Panc1 (cell line): ENCODE measurements at regions not wholly inside any gene's neighbourhood (a gene's known extent, or its start where the extent isn't known, plus 50 kb on each side); places are given as distances from the start of the nearest gene placed in this dataset.

Experiments
- ATAC-seq: fragments of 200-7000 bp; cut with Tn5 transposase; 2 replicates; pipeline ENCODE4 v1.9.1; 2020; ENCODE audit warnings: mild to moderate bottlenecking, moderate library complexity
- BruUV-seq: library from RNA; stranded (reverse); fragments of 400-500 nt; replicated peaks from 2 replicates; lab custom pipeline; 2021; lab: Mats Ljungman, UMichigan
- CTCF ChIA-PET: fragments of 300-600 bp; sonication (Branson Sonifier 250); formaldehyde crosslinking; loops from one replicate; lab custom pipeline; 2022; ENCODE audit warnings: antibody characterized with exemption; lab: Charles Lee
- POLR2A ChIA-PET: fragments of 300-600 bp; sonication (Branson Sonifier 250); formaldehyde crosslinking; loops from one replicate; lab custom pipeline; 2022; ENCODE audit warnings: antibody characterized with exemption; lab: Charles Lee
- DNase-seq: peaks from one replicate; pipeline ENCODE4 v3.0.0-alpha.2; 2010; ENCODE audit warnings: low read depth, low spot score
- H3K27ac ChIP-seq: 2 replicates; pipeline ENCODE4 v1.5.1; 2011; ENCODE audit warnings: mild to moderate bottlenecking, low read length, inconsistent platforms
- H3K27me3 ChIP-seq: fragments of 200-500 bp; sonication (Bioruptor generic); 2 replicates; pipeline ENCODE4 v1.6.0; 2014; ENCODE audit warnings: low read length, inconsistent platforms; ENCODE audit not compliant: control insufficient read depth, insufficient read depth
- H3K36me3 ChIP-seq: fragments of 200-500 bp; sonication (Bioruptor generic); 2 replicates; pipeline ENCODE4 v1.5.1; 2014; ENCODE audit warnings: inconsistent platforms, mild to moderate bottlenecking, low read length, moderate library complexity; ENCODE audit not compliant: control insufficient read depth, insufficient read depth
- H3K4me1 ChIP-seq: 2 replicates; pipeline ENCODE4 v1.5.1; 2011; ENCODE audit warnings: inconsistent platforms, mild to moderate bottlenecking, low read length, moderate library complexity; ENCODE audit not compliant: control insufficient read depth, insufficient read depth
- H3K4me3 ChIP-seq, 2 experiments: 2 replicates each; pipeline ENCODE4 v1.5.1; 2011 to 2012; ENCODE audit warnings: low read depth in 2 of 2, low read length in 2 of 2, mild to moderate bottlenecking in 2 of 2, inconsistent platforms in 1 of 2, moderate library complexity in 1 of 2
- H3K9me3 ChIP-seq: fragments of 200-500 bp; sonication (Bioruptor generic); 2 replicates; pipeline ENCODE4 v1.5.1; 2014; ENCODE audit warnings: low read depth, mild to moderate bottlenecking, inconsistent platforms, low read length, moderate library complexity; ENCODE audit not compliant: control insufficient read depth, insufficient read depth
- POLR2AphosphoS5 ChIP-seq: IDR thresholded peaks from 2 replicates; pipeline ENCODE4 v1.6.1; 2012; ENCODE audit warnings: mild to moderate bottlenecking, low read depth, low read length, moderate library complexity
- REST ChIP-seq, 2 experiments: IDR thresholded peaks; 2 replicates each; pipeline ENCODE4 v1.6.1; 2011 to 2012; ENCODE audit warnings: low read depth in 2 of 2, control low read depth in 1 of 2, low read length in 1 of 2, mild to moderate bottlenecking in 1 of 2, moderate library complexity in 1 of 2; ENCODE audit not compliant: insufficient read depth in 1 of 2
- SIN3A ChIP-seq: IDR thresholded peaks from 2 replicates; pipeline ENCODE4 v1.6.1; 2012; ENCODE audit warnings: low read depth, mild to moderate bottlenecking, low read length, moderate library complexity, borderline replicate concordance; ENCODE audit not compliant: insufficient read depth
- TCF7L2 ChIP-seq: IDR thresholded peaks from 2 replicates; pipeline ENCODE4 v1.6.1; 2011; ENCODE audit warnings: mild to moderate bottlenecking, low read depth, low read length, inconsistent platforms
- in situ Hi-C: cut with HindIII; loops from 2 replicates; pipeline ENCODE4 v1.10.0; 2016; ENCODE audit warnings: low sequenced_read_pairs, low pct_unique_long_range_greater_than_20kb
- intact Hi-C: fragments of 100-400 bp; cut with micrococcal nuclease; formaldehyde crosslinking; loops from one replicate; pipeline ENCODE4 v1.10.0; 2022; ENCODE audit not compliant: unreplicated experiment
- TF ChIP-seq, protein P1 (sequence below): fragments of 450-650 bp; IDR thresholded peaks from 2 replicates; pipeline ENCODE4 v1.5.1; 2017; ENCODE audit warnings: mild to moderate bottlenecking

- no TSS peak for BruUV-seq
- Histone ChIP-seq H3K9me3 (0 out of 2 replicates have a peak, but pooled peaks cover 6% of the 10 kb centered on the region), H3K27me3 (no peaks in the 10 kb centered on the region), H3K4me3 (no peak overlapping the region), H3K4me1 (no peaks in the 10 kb centered on the region), H3K36me3 (no peaks in the 10 kb centered on the region), H3K27ac (no peak overlapping the region)
- ATAC-seq (no peak), DNase-seq (no peak)
- CTCF ChIA-PET: no interaction called here
- intact Hi-C loops (no loop called here), in situ Hi-C loops (no loop called here)
- no peak for TF ChIP-seq TCF7L2
- TF ChIP-seq, protein P1, sequence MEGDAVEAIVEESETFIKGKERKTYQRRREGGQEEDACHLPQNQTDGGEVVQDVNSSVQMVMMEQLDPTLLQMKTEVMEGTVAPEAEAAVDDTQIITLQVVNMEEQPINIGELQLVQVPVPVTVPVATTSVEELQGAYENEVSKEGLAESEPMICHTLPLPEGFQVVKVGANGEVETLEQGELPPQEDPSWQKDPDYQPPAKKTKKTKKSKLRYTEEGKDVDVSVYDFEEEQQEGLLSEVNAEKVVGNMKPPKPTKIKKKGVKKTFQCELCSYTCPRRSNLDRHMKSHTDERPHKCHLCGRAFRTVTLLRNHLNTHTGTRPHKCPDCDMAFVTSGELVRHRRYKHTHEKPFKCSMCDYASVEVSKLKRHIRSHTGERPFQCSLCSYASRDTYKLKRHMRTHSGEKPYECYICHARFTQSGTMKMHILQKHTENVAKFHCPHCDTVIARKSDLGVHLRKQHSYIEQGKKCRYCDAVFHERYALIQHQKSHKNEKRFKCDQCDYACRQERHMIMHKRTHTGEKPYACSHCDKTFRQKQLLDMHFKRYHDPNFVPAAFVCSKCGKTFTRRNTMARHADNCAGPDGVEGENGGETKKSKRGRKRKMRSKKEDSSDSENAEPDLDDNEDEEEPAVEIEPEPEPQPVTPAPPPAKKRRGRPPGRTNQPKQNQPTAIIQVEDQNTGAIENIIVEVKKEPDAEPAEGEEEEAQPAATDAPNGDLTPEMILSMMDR: no peak
- TF ChIP-seq POLR2AphosphoS5: no peak
- TF ChIP-seq REST (IDR thresholded peaks at IDR 0.05; ENCODE audit: insufficient read depth in 1 of 2, low read depth in 2 of 2, low read length in 1 of 2): no peak
- TF ChIP-seq SIN3A: no peak
- POLR2A ChIA-PET: no interaction called here
Measured at GRCh38 chr3:144942093-144942837, 970.6 kb downstream of the DIPK2A start.

DNA sequence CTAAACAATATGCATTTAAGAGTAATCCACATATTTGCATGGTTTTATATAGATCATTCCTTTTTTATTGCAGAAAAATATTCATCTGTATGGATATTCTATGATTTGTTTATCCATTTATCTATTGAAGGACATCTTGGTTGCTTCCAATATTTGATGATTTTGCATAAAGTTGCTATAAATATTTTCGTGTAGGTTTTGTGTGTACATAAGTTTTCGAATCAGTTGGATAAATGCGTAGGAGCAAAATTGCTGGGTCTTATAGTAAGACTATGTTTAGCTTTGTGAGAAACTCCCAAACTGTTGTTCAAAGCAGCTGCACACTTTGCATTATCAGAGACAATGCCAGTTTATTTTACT lies 971.2 kb downstream of the DIPK2A start:
- no peaks in the 10 kb centered on the region for H3K27me3 ChIP-seq
- peaks cover 6% of the 10 kb centered on the region; the same call in 1 of the 2 replicates for H3K9me3 ChIP-seq
- H3K36me3 ChIP-seq: no peaks in the 10 kb centered on the region
- ATAC-seq (no peak), DNase-seq (no peak)
- ChIA-PET CTCF (no interaction called here), POLR2A (no interaction called here)
- in situ Hi-C loops (no loop called here), intact Hi-C loops (no loop called here)
- H3K4me1 ChIP-seq: no peaks in the 10 kb centered on the region
- H3K4me3 ChIP-seq: no peak overlapping the region
- no TSS peak for BruUV-seq
- no peak for TF ChIP-seq REST (IDR thresholded peaks at IDR 0.05; ENCODE audit: insufficient read depth in 1 of 2, low read depth in 2 of 2, low read length in 1 of 2)
- no peak for TF ChIP-seq POLR2AphosphoS5
- TF ChIP-seq SIN3A: no peak
- no peak for TF ChIP-seq TCF7L2
- TF ChIP-seq, protein P1: no peak
- H3K27ac ChIP-seq: no peak overlapping the region
